Esophagus squamous epithelium (tissue), 5 donors: ENCODE measurements at regions not wholly inside any gene's neighbourhood (a gene's known extent, or its start where the extent isn't known, plus 50 kb on each side); places are given as distances from the start of the nearest gene placed in this dataset.
"Not testable (repeated sequence)": the region's sequence is repeated elsewhere in the genome, so short reads cannot be mapped to it uniquely, and the experiment has no call there.

ENCODE experiments used
- DNase-seq: peaks from one replicate; lab custom pipeline; 2025; lab: John Stamatoyannopoulos, UW
- H3K27ac ChIP-seq, 4 donors: fragments of 200-600 bp; sonication (generic); one replicate each; pipeline ENCODE4 v1.5.1; 2016 to 2019; ENCODE audit warnings: mild to moderate bottlenecking in 1 of 4
- H3K27me3 ChIP-seq, 4 donors: fragments of 200-600 bp; sonication (generic); 1 replicate in 3 of 4; 2 replicates in 1 of 4; pipeline versions ENCODE4 v1.5.1 to v1.6.0; 2017 to 2021; ENCODE audit warnings: antibody characterized with exemption in 1 of 4
- H3K36me3 ChIP-seq, 3 donors: fragments of 200-600 bp; sonication (generic); one replicate each; pipeline ENCODE4 v1.5.1; 2016 to 2019
- H3K4me1 ChIP-seq, 3 donors: fragments of 200-600 bp; sonication (generic); one replicate each; pipeline ENCODE4 v1.5.1; 2017 to 2019
- H3K4me3 ChIP-seq, 4 donors: fragments of 200-600 bp; sonication (generic); 1 replicate in 3 of 4; 2 replicates in 1 of 4; pipeline ENCODE4 v1.5.1; 2016 to 2019; ENCODE audit warnings: mild to moderate bottlenecking in 2 of 4, moderate library complexity in 1 of 4
- H3K9me3 ChIP-seq, 3 donors: fragments of 200-600 bp; sonication (generic); one replicate each; pipeline ENCODE4 v1.5.1; 2016 to 2019
- CTCF ChIP-seq, 6 experiments: fragments of 450-650 bp in 4 of 6; fragments of 200-600 bp in 2 of 6; sonication (generic) in 2 of 6; IDR thresholded peaks; one replicate each; pipeline ENCODE4 v1.5.1; 2016 to 2019; ENCODE audit warnings: antibody characterized with exemption in 6 of 6, mild to moderate bottlenecking in 4 of 6, moderate library complexity in 4 of 6
- POLR2A ChIP-seq, 4 donors: fragments of 450-650 bp; IDR thresholded peaks; one replicate each; pipeline ENCODE4 v1.6.1; 2017; ENCODE audit warnings: antibody characterized with exemption in 4 of 4, mild to moderate bottlenecking in 4 of 4, moderate library complexity in 3 of 4
- WGBS, 2 donors: methylation state at CpG; one replicate each; pipeline ENCODE4 v1.1.5; 2018; 5-methylcytosine and 5-hydroxymethylcytosine counted together
- intact Hi-C: fragments of 100-400 bp; cut with DNase I; formaldehyde crosslinking; loops from one replicate; pipeline ENCODE4 v1.15.0; 2022
- donor health status: DM: yes; HTN: yes; CAD: no.

GRCh38 chr18:9019135-9019534 is 83.4 kb upstream of the NDUFV2 start:
- Histone ChIP-seq H3K36me3 (no peaks in the 10 kb centered on the region), H3K4me3 (no peak overlapping the region), H3K27ac (no peak overlapping the region), H3K4me1 (peaks cover 13 to 32% (median 21%) of the 10 kb centered on the region in 3 donors), H3K9me3 (no peaks in the 10 kb centered on the region), H3K27me3 (no peaks in the 10 kb centered on the region)
- 85 to 96% methylated on average over 4 of the region's 4 CpGs for WGBS, 2 donors
- no peak for DNase-seq
- intact Hi-C loops = no loop called here
- TF ChIP-seq CTCF (IDR thresholded peaks at IDR 0.05) = no peak
- no peak for TF ChIP-seq POLR2A (IDR thresholded peaks at IDR 0.05)

- DNase-seq = no peak
- Histone ChIP-seq H3K27me3 (no peaks in the 10 kb centered on the region), H3K4me1 (peaks cover 13 to 32% (median 21%) of the 10 kb centered on the region in 3 donors), H3K36me3 (no peaks in the 10 kb centered on the region), H3K27ac (no peak overlapping the region), H3K4me3 (no peak overlapping the region), H3K9me3 (no peaks in the 10 kb centered on the region)
- WGBS, 2 donors = 87 to 100% methylated on average over 3 of the region's 3 CpGs
- TF ChIP-seq POLR2A (IDR thresholded peaks at IDR 0.05) (no peak), CTCF (IDR thresholded peaks at IDR 0.05) (no peak)
- intact Hi-C loops = no loop called here
These were observed 82.3 kb upstream of the NDUFV2 start for GRCh38 chr18:9020221-9020620.

GRCh38 chr18:9021458-9021857 is 81.0 kb upstream of the NDUFV2 start:
- no peaks in the 10 kb centered on the region for H3K9me3 ChIP-seq
- intact Hi-C loops = no loop called here

GRCh38 chr18:9022397-9023155 is 79.9 kb upstream of the NDUFV2 start:
- WGBS, 2 donors = 61 to 75% methylated on average over 7 to 8 of the region's 8 CpGs
- H3K9me3 ChIP-seq = no peaks in the 10 kb centered on the region
- no peak for DNase-seq
- intact Hi-C loops = no loop called here
- no peaks in the 10 kb centered on the region for H3K27me3 ChIP-seq
- H3K4me1 ChIP-seq = peaks cover 2 to 22% (median 8%) of the 10 kb centered on the region in 3 donors
- peak overlapping the region in 3 of 4 donors; percentile 45 to 51 (median 50) for H3K27ac ChIP-seq
- H3K4me3 ChIP-seq = no peak overlapping the region
- TF ChIP-seq CTCF (IDR thresholded peaks at IDR 0.05) = no peak
- TF ChIP-seq POLR2A (IDR thresholded peaks at IDR 0.05) = no peak
- no peaks in the 10 kb centered on the region for H3K36me3 ChIP-seq

More at GRCh38 chr18:9021458-9021857, 81.0 kb upstream of the NDUFV2 start:
- TF ChIP-seq CTCF (IDR thresholded peaks at IDR 0.05) (no peak), POLR2A (IDR thresholded peaks at IDR 0.05) (no peak)
- Histone ChIP-seq H3K4me1 (peaks cover 13 to 33% (median 20%) of the 10 kb centered on the region in 3 donors), H3K27me3 (no peaks in the 10 kb centered on the region), H3K4me3 (no peak overlapping the region), H3K27ac (no peak overlapping the region), H3K36me3 (no peaks in the 10 kb centered on the region)
- DNase-seq = no peak
- 92 to 97% methylated on average over 3 of the region's 3 CpGs for WGBS, 2 donors

- H3K4me1 ChIP-seq = peaks cover 0 to 13% (median 0%) of the 10 kb centered on the region in 3 donors
- DNase-seq, H3K27me3 ChIP-seq, H3K4me3 ChIP-seq, H3K9me3 ChIP-seq, intact Hi-C loops, H3K36me3 ChIP-seq, H3K27ac ChIP-seq: not testable (repeated sequence)
- WGBS, 2 donors = 90 to 97% methylated on average over 4 to 15 of the region's 18 CpGs
These were observed 78.4 kb upstream of the NDUFV2 start for GRCh38 chr18:9024031-9024646.
